B cell (primary cell): ENCODE measurements at regions not wholly inside any gene's neighbourhood (a gene's known extent, or its start where the extent isn't known, plus 50 kb on each side); places are given as distances from the start of the nearest gene placed in this dataset.

Source experiments
- EZH2 ChIP-seq: IDR thresholded peaks from 2 replicates; pipeline ENCODE4 v1.6.1; 2012; ENCODE audit warnings: borderline replicate concordance, low read depth, mild to moderate bottlenecking, moderate library complexity, low read length; ENCODE audit not compliant: insufficient read depth, poor library complexity, severe bottlenecking
- TF ChIP-seq, protein P1 (sequence below): fragments of 200-600 bp; IDR thresholded peaks from one replicate; pipeline ENCODE4 v1.8.0; 2022; ENCODE audit warnings: antibody characterized with exemption, mild to moderate bottlenecking

DNA sequence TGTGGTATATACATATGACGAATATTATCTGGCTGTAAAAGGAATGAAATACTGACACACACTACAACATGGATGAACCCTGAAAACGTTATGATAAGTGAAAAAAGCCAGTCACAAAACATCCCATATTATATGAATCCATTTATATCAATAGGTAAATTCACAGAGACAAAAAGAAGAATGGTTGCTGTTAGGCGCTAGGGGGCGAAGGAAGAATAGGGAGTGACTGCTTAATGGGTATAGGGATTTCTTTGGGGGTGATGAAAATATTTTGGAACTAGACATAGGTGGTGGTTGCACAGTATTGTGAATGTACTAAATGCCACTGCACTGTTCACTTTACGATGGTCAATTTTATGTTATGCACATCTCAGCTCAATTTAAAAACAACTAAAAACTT, 96.4 kb upstream of the EGFL6 start:
- TF ChIP-seq, protein P1, sequence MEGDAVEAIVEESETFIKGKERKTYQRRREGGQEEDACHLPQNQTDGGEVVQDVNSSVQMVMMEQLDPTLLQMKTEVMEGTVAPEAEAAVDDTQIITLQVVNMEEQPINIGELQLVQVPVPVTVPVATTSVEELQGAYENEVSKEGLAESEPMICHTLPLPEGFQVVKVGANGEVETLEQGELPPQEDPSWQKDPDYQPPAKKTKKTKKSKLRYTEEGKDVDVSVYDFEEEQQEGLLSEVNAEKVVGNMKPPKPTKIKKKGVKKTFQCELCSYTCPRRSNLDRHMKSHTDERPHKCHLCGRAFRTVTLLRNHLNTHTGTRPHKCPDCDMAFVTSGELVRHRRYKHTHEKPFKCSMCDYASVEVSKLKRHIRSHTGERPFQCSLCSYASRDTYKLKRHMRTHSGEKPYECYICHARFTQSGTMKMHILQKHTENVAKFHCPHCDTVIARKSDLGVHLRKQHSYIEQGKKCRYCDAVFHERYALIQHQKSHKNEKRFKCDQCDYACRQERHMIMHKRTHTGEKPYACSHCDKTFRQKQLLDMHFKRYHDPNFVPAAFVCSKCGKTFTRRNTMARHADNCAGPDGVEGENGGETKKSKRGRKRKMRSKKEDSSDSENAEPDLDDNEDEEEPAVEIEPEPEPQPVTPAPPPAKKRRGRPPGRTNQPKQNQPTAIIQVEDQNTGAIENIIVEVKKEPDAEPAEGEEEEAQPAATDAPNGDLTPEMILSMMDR, result no peak
- TF ChIP-seq EZH2, result no peak
